Right ventricle myocardium superior (tissue), 1 donor: ENCODE measurements at regions not wholly inside any gene's neighbourhood (a gene's known extent, or its start where the extent isn't known, plus 50 kb on each side); places are given as distances from the start of the nearest gene placed in this dataset.
"Not testable (repeated sequence)": the region's sequence is repeated elsewhere in the genome, so short reads cannot be mapped to it uniquely, and the experiment has no call there.

Source experiments
- ATAC-seq: fragments of 200-7000 bp; cut with Tn5 transposase; one replicate; pipeline ENCODE4 v1.9.1; 2020; ENCODE audit warnings: mild to moderate bottlenecking; ENCODE audit not compliant: poor library complexity
- DNase-seq: peaks from one replicate; pipeline ENCODE4 v3.0.0-alpha.2; 2020
- intact Hi-C: fragments of 100-400 bp; cut with DNase I; formaldehyde crosslinking; loops from one replicate; pipeline ENCODE4 v1.11.2; 2022
- donor health status: DM: no; HTN: yes; CAD: no; lungs with severe emphysema.

GRCh38 chr10:106317554-106317953 lies 847.0 kb downstream of the SORCS1 start:
- no peak for ATAC-seq
- intact Hi-C loops = no loop called here
- no peak for DNase-seq

GRCh38 chr10:106313041-106313440 lies 851.5 kb downstream of the SORCS1 start:
- DNase-seq (no peak), ATAC-seq (no peak)
- intact Hi-C loops = no loop called here

DNA sequence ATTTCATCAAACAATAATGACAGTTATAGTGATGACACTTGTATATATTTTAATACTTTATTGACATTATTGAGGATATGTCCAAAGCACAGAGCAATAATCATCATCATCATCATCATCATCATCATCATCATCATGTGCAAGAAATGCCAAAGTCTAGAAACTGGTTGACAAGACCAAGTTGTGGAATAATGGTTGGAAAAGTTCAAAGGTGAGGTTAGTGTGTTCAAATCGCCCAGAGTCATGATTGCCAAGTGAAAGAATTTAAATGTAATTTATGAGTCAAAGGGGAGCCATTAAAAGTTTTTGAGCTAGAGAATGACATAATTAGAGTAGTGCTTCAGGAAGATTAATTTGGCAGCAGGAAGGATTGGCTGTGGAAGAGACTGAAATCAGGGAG lies 852.4 kb downstream of the SORCS1 start:
- ATAC-seq (no peak), DNase-seq (no peak)
- intact Hi-C loops = no loop called here

- DNase-seq = no peak
- no peak for ATAC-seq
- intact Hi-C loops = no loop called here
These were observed 852.9 kb downstream of the SORCS1 start for GRCh38 chr10:106311590-106311989.

DNA sequence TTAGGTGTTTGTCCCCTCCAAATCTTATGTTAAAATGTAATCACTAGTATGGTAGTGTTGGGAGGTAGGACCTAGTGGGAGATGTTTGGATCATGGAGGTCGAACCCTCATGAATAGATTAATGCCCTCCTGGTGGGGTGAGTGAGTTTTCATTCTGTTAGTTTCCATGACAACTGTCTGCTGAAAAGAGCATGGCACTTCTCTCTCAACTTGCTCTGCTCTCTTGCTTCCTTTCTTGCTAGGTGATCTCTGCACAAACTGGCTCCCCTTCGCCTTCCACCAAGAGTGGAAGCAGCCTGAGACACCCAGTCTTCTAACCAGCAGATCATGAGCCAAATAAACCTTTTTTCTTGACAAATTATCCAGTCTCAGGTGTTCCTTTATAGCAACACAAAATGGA lies 853.9 kb downstream of the SORCS1 start:
- ATAC-seq = no peak
- intact Hi-C loops = no loop called here
- DNase-seq = no peak

DNA sequence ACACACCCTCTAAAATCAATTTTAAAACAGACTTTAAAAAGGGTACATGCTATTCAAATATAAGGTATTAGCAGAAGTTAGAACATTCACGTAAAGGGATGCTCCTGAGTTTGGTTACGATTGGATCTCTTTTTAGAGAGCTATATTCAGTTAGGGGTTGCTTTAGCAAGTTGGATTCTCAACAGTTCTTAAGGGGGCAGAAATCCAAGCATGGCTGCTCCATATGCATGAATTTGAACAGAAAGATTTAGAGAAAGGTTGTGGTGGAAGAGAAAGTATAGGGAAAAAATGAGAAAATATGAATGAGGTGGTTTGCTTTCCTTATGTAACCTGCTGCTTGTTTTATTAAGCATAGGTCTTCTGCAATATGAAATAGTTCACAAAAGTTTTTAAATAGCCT lies 855.1 kb downstream of the SORCS1 start:
- DNase-seq (no peak), ATAC-seq (no peak)
- intact Hi-C loops = no loop called here

DNA sequence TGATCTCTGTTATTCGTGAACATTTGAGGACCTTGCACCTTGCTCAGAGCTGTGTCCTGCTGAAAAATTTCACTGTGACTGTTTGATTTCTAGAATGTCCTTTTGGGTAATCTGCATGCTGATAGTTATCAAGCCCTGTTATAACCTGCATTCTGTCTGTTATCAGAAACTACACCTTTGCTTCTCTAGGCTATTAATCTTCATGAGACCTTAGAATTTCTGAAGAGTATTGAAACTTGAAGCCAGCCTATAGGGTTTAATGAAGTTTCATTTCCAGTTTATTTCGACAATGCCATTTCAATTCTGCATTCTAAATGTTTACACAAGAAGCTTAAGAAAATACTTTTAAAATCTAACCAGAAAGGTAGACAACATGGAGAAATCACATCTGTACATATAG lies 856.2 kb downstream of the SORCS1 start:
- ATAC-seq (no peak), DNase-seq (no peak)
- intact Hi-C loops = no loop called here

DNA sequence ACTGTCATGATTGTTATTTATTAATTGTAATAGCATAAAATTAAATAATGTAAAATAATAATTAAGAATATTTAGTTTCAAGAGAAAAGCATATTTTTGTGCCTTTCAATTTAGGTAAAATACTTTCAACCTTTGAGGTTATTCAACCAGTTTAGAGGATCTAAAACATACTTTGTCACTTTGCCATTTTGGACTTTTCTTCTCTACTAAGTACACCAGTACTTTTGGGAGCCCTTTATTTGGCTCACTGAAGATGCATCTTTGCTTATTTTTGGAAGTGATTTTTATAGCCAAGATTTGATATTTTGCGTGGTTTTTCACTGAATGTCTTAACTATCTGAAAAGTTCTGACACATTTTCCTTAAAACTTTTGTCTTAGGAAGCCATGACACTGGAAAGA lies 860.5 kb downstream of the SORCS1 start:
- intact Hi-C loops = no loop called here
- ATAC-seq = no peak
- DNase-seq = no peak

DNA sequence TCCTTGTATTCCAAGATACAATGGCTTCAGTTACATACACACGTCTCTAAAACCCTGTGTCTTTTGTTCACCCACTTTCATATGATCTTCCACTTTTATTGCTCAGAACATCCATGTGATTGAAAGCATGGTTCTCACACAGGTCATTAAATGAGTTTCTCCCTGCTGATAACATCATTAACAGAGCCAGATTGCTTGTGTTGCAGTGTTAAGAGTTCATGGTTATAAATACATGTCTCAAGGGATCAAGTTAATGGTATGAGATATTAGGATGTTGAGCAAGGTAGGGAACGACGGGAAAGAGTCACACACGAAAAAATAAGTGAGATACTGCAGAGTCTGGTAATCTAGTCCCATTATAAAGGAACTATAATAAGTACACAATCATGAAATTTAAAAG lies 861.5 kb downstream of the SORCS1 start:
- intact Hi-C loops = no loop called here

GRCh38 chr10:106301146-106301545 lies 863.4 kb downstream of the SORCS1 start:
- DNase-seq (no peak), ATAC-seq (no peak)
- intact Hi-C loops = no loop called here

More for the DNA sequence above, 861.5 kb downstream of the SORCS1 start:
- DNase-seq = no peak
- ATAC-seq = no peak

DNA sequence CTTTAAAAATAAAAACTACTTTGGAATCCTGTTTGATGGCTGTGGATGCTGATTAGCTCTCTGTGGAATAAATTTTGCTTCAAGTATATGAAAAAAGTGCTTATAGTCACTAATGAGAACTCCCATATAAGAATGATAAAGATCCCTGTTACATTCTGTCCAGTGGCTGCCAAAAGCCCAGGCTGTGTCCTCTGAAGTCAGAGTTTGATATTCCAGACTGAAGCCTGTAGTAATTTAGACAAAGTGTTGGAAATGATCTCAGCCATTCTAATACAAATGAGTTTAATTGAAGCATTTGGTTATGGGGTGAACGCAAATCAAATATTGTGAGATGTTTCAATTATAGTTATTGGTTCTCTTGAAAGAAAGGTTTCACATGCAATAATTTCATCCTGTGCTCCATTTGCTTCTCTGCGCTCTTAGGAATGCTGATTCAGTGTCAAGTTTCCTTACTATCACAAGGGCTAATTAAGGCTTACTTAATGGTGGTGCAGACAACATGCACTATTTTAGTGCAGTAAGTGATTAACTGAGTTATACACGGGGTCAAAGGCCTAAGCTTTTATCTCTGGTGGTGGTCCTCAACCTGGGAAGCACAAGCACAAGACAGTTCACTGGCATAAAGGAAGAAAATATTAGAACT lies 867.6 kb downstream of the SORCS1 start:
- intact Hi-C loops = no loop called here
- DNase-seq = no peak
- ATAC-seq = no peak

DNA sequence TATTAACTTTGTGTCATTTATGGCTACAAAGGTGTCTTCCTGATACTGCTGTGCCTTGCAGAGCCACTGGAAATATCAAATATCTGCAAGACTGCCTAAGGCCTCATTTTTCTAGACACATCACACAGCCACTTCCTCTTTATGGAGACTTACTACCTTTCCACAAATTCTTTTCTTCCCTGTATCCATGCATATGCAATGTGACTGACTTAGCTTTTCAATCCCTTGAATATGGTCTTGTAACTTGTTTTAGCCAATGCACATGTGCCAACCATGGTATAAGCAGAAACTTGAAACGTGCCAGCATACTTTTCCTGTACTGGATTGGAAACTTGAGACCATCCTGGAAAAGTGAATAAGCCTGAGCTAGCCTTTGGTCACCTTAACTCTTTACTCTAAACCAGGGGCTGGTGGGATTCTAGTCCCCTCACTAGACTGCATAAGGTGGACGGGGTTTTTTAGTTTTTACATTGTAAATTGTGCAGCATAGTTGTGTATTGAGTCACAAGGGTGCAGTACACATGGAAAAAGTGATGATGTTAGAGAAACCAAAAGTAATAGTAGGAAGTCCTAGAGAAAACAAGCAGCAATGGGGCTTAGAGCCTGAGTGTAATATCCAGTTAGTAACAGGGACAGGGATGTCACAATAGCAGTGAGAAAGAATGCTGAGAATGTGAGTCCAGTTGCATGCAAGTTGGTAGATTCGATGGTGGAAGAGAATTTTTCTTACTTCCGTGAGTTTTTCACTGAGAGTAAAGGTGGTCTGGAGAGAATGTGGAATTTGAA lies 879.5 kb downstream of the SORCS1 start:
- ATAC-seq (no peak), DNase-seq (no peak)

GRCh38 chr10:106280896-106281460 lies 883.5 kb downstream of the SORCS1 start:
- DNase-seq = no peak
- intact Hi-C loops = no loop called here

More for the DNA sequence above, 879.5 kb downstream of the SORCS1 start:
- intact Hi-C loops = no loop called here

DNA sequence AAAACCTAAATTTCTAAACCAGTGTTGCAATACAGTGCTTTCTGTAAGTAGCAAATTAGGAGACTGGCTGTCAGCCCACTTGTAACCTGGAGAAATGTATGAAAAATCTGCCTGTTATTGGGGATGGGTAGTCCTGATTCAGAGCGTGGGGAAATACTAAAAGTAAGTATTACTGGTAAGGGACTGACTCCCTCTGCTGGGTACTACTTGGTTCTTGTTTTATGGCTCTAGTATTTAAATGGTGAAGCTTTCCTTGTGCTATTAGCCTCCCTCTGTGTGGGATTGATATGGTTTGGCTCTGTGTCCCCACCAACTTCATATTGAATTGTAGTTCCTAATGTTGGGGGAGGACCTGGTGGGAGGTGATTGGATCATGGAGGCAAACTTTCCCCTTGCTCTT lies 886.1 kb downstream of the SORCS1 start:
- no peak for ATAC-seq
- intact Hi-C loops = no loop called here
- no peak for DNase-seq

More at GRCh38 chr10:106280896-106281460, 883.5 kb downstream of the SORCS1 start:
- ATAC-seq = no peak

DNA sequence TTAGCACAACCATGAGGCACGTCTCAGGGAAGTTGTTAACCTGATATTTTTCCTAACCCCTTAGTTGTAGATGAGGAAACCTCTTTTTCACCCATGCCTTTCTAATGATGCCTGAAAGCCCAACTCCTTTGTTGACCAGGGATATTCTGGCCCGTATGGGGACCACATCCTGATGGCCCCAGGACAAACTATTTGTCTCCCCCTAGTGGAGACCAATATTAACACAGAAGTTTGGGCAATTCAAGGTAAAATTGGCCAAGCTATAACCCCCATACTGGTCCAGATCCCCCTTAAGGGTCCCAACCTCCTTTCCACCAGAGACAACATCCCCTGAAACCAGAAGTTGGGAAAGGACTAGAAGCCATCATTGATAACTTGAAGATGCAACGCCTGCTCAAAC lies 893.3 kb downstream of the SORCS1 start:
- DNase-seq (no peak), ATAC-seq (no peak)
- intact Hi-C loops = no loop called here

GRCh38 chr10:106268000-106268399 lies 896.5 kb downstream of the SORCS1 start:
- ATAC-seq (no peak), DNase-seq (no peak)
- intact Hi-C loops = no loop called here

GRCh38 chr10:106267591-106267990 lies 896.9 kb downstream of the SORCS1 start:
- DNase-seq = no peak
- no peak for ATAC-seq
- intact Hi-C loops = no loop called here

- ATAC-seq, intact Hi-C loops, DNase-seq: not testable (repeated sequence)
These were observed 907.1 kb downstream of the SORCS1 start for GRCh38 chr10:106257432-106257831.

- no peak for DNase-seq
- intact Hi-C loops = no loop called here
- no peak for ATAC-seq
These were observed 909.3 kb downstream of the SORCS1 start for GRCh38 chr10:106255111-106255678.

- DNase-seq (no peak), ATAC-seq (no peak)
- intact Hi-C loops = no loop called here
These were observed 910.4 kb downstream of the SORCS1 start for GRCh38 chr10:106254071-106254470.
